ENCODE measurements at regions not wholly inside any gene's neighbourhood (a gene's known extent, or its start where the extent isn't known, plus 50 kb on each side); places are given as distances from the start of the nearest gene placed in this dataset.

- BruUV-seq (replicated peaks): no TSS peak
- DNase-seq (ENCODE audit: extremely low read depth in 1 of 4, low spot score in 3 of 4): no peak
- H3K4me2 ChIP-seq (ENCODE audit: insufficient read depth, low read length): no peak overlapping the region
- no peaks in the 10 kb centered on the region for H3K9me3 ChIP-seq (replicated peaks; ENCODE audit: control insufficient read depth, insufficient read depth, low read depth, low read length)
- intact Hi-C loops (cut with micrococcal nuclease) (no loop called here), in situ Hi-C loops (cut with MboI) (no loop called here)
- no peak for FAIRE-seq
- no peaks in the 10 kb centered on the region for H3K4me1 ChIP-seq (replicated peaks in 1 of 2; ENCODE audit: control insufficient read depth in 2 of 2, insufficient read depth in 2 of 2, low read length in 2 of 2)
- H3K9me1 ChIP-seq (ENCODE audit: control insufficient read depth, insufficient read depth, low read length): no peaks in the 10 kb centered on the region
- peaks cover 0 to 5% of the 10 kb centered on the region in 2 experiments; a peak in 1 of 5 replicates for H3K27me3 ChIP-seq (ENCODE audit: control insufficient read depth in 2 of 2, insufficient read depth in 2 of 2, low read length in 2 of 2)
- H3K4me3 ChIP-seq: no peak overlapping the region
- ChIA-PET POLR2A (no interaction called here), CTCF (ENCODE audit: low intra/inter-chr PET ratio) (no interaction called here)
- no peak overlapping the region for H3K27ac ChIP-seq (ENCODE audit: extremely low read depth, low read depth, low read length)
- no peaks in the 10 kb centered on the region for H3K36me3 ChIP-seq (ENCODE audit: control insufficient read depth, insufficient read depth, low read length)
- ATAC-seq: no peak
- 2% methylated on average over 13 of the region's 13 CpGs for WGBS (ENCODE audit: insufficient coverage, low coverage, missing lambda C conversion rate)
- no peak overlapping the region for H3K9ac ChIP-seq (ENCODE audit: insufficient read depth in 1 of 2, low read depth in 2 of 2, low read length in 2 of 2)
- no peaks in the 10 kb centered on the region for H4K20me1 ChIP-seq (replicated peaks; ENCODE audit: control insufficient read depth, insufficient read depth, low read length)
- no peak overlapping the region for H2AFZ ChIP-seq (ENCODE audit: low read depth, low read length)
- H3K79me2 ChIP-seq (ENCODE audit: control insufficient read depth, insufficient read depth, low read length): no peaks in the 10 kb centered on the region
- TF ChIP-seq ZMIZ1 (IDR thresholded peaks at IDR 0.05; ENCODE audit: low read depth in 2 of 2, low read length in 2 of 2) (no peak), ZNF699 (CRISPR knock-in tag; IDR thresholded peaks at IDR 0.05; ENCODE audit: insufficient replicate concordance) (no peak), ZNF316 (IDR thresholded peaks at IDR 0.05) (no peak), TCFL5 (CRISPR knock-in tag; conservative IDR thresholded peaks at IDR 0.05) (no peak), PRMT5 (CRISPR knock-in tag; IDR thresholded peaks at IDR 0.05) (no peak), MTF1 (CRISPR knock-in tag; IDR thresholded peaks at IDR 0.05; ENCODE audit: borderline replicate concordance) (no peak), ERF (CRISPR knock-in tag; IDR thresholded peaks at IDR 0.05) (no peak), PCBP2 (IDR thresholded peaks at IDR 0.05; ENCODE audit: low read depth, low read length, poor library complexity, severe bottlenecking) (no peak), DIDO1 (tag; IDR thresholded peaks at IDR 0.05; ENCODE audit: low read depth) (no peak), ZNF639 (CRISPR knock-in tag; conservative IDR thresholded peaks at IDR 0.05 in 1 of 2, IDR thresholded peaks at IDR 0.05 in 1 of 2) (no peak), RCOR1 (IDR thresholded peaks at IDR 0.05; ENCODE audit: borderline replicate concordance in 1 of 2, low read depth in 2 of 2, low read length in 2 of 2) (no peak), KDM2B (CRISPR knock-in tag; IDR thresholded peaks at IDR 0.05) (no peak), KLF1 (tag; IDR thresholded peaks at IDR 0.05) (no peak), GABPB2 (CRISPR knock-in tag; conservative IDR thresholded peaks at IDR 0.05) (no peak), ZFP91 (CRISPR knock-in tag; IDR thresholded peaks at IDR 0.05) (no peak), HMG20B (CRISPR knock-in tag; IDR thresholded peaks at IDR 0.05) (no peak)
These were observed 603.6 kb upstream of the RAB6C start for GRCh38 chr2:129375632-129376425.
